OCI-LY1 (cell line): ENCODE measurements at regions not wholly inside any gene's neighbourhood (a gene's known extent, or its start where the extent isn't known, plus 50 kb on each side); places are given as distances from the start of the nearest gene placed in this dataset.

Source experiments
- H2AFZ ChIP-seq: fragments of 200-600 bp; sonication (generic), shearing (Covaris generic); 2 replicates; pipeline ENCODE4 v1.6.0; 2014; ENCODE audit warnings: antibody characterized with exemption, mild to moderate bottlenecking, low read length
- H3F3A ChIP-seq: fragments of 200-600 bp; sonication (generic), shearing (Covaris generic); 2 replicates; pipeline ENCODE4 v1.6.0; 2014; ENCODE audit warnings: mild to moderate bottlenecking, antibody characterized with exemption, low read length, moderate library complexity; ENCODE audit not compliant: insufficient read depth
- H3K27ac ChIP-seq: fragments of 200-600 bp; sonication (generic); 2 replicates; pipeline ENCODE4 v1.5.1; 2014; ENCODE audit warnings: low read length, mixed run types, mild to moderate bottlenecking, low read depth; ENCODE audit not compliant: poor library complexity, severe bottlenecking
- H3K27me3 ChIP-seq: fragments of 200-600 bp; sonication (generic); 2 replicates; pipeline ENCODE4 v1.6.0; 2014; ENCODE audit warnings: antibody characterized with exemption, mild to moderate bottlenecking, low read length, moderate library complexity; ENCODE audit not compliant: insufficient read depth
- H3K36me3 ChIP-seq: fragments of 200-600 bp; sonication (generic); 2 replicates; pipeline ENCODE4 v1.6.1; 2014; ENCODE audit warnings: mild to moderate bottlenecking, antibody characterized with exemption, low read length, moderate library complexity, mixed read lengths; ENCODE audit not compliant: insufficient read depth
- H3K4me1 ChIP-seq: fragments of 200-600 bp; sonication (generic); 2 replicates; pipeline ENCODE4 v1.5.1; 2014; ENCODE audit warnings: mild to moderate bottlenecking, low read length, moderate library complexity; ENCODE audit not compliant: insufficient read depth, severe bottlenecking
- H3K4me2 ChIP-seq: fragments of 200-600 bp; sonication (generic), shearing (Covaris generic); 2 replicates; pipeline ENCODE4 v1.6.1; 2014; ENCODE audit warnings: low read length
- H3K4me3 ChIP-seq: fragments of 200-600 bp; sonication (generic); 2 replicates; pipeline ENCODE4 v1.5.1; 2014; ENCODE audit warnings: low read length, low read depth, mild to moderate bottlenecking, mixed read lengths; ENCODE audit not compliant: poor library complexity, severe bottlenecking
- H3K79me2 ChIP-seq: fragments of 200-600 bp; shearing (Covaris generic); 2 replicates; pipeline ENCODE4 v1.6.1; 2016; ENCODE audit warnings: mixed run types, low read length, mixed read lengths; ENCODE audit not compliant: insufficient read depth
- H3K9ac ChIP-seq: fragments of 200-600 bp; sonication (generic), shearing (Covaris generic); 2 replicates; pipeline ENCODE4 v1.6.1; 2014; ENCODE audit warnings: mild to moderate bottlenecking, low read length, mixed read lengths
- H3K9me2 ChIP-seq: fragments of 200-600 bp; sonication (generic), shearing (Covaris generic); 2 replicates; pipeline ENCODE4 v1.6.1; 2014; ENCODE audit warnings: low read depth, mild to moderate bottlenecking, low read length, mixed read lengths
- H3K9me3 ChIP-seq: fragments of 200-600 bp; shearing (Covaris generic); 2 replicates; pipeline ENCODE4 v1.6.1; 2014; ENCODE audit warnings: low read length, mixed read lengths
- H4K20me1 ChIP-seq: fragments of 200-600 bp; sonication (generic), shearing (Covaris generic); 2 replicates; pipeline ENCODE4 v1.6.0; 2016; ENCODE audit warnings: mild to moderate bottlenecking, low read length; ENCODE audit not compliant: insufficient read depth
- EZH2 ChIP-seq: fragments of 200-600 bp; sonication (generic), shearing (Covaris generic); IDR thresholded peaks from 2 replicates; pipeline ENCODE4 v1.8.0; 2017; ENCODE audit warnings: borderline replicate concordance, mixed run types, mild to moderate bottlenecking, antibody characterized with exemption, low read length, moderate library complexity, mixed read lengths
- TF ChIP-seq, protein P1 (sequence below): fragments of 200-600 bp; sonication (generic), shearing (Covaris generic); IDR thresholded peaks from 2 replicates; pipeline ENCODE4 v1.5.1; 2017; ENCODE audit warnings: mild to moderate bottlenecking, antibody characterized with exemption, low read length, moderate library complexity, mixed read lengths

DNA sequence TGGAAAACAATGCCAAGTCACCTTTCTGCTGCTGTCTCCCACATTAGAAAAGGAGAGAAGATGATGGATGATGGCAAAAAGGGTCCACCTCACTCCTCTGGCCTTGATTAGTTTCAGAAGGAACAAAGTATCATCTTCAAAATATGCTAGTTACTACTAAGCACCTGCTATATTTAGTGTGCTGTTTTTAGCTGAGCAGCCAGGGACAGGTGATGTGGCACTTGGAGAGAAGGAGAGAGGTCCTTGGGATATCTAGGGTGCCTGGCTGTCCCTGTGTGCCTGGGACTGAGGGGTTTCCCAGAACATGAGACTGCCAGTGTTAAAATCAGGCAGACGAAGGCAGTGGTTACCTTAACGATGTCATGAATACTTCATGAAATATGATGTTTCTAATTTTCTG is 235.5 kb upstream of the NT5C1B start:
- Histone ChIP-seq H3K9me2 (no peaks in the 10 kb centered on the region), H3K27me3 (no peaks in the 10 kb centered on the region), H3K9me3 (no peaks in the 10 kb centered on the region), H3K4me3 (no peak overlapping the region), H3K4me1 (no peaks in the 10 kb centered on the region), H3K27ac (no peak overlapping the region), H3K36me3 (no peaks in the 10 kb centered on the region), H3K79me2 (no peaks in the 10 kb centered on the region), H3K4me2 (no peak overlapping the region), H3K9ac (no peak overlapping the region), H3F3A (no peaks in the 10 kb centered on the region), H2AFZ (no peak overlapping the region), H4K20me1 (no peaks in the 10 kb centered on the region)
- TF ChIP-seq EZH2 = no peak
- TF ChIP-seq, protein P1, sequence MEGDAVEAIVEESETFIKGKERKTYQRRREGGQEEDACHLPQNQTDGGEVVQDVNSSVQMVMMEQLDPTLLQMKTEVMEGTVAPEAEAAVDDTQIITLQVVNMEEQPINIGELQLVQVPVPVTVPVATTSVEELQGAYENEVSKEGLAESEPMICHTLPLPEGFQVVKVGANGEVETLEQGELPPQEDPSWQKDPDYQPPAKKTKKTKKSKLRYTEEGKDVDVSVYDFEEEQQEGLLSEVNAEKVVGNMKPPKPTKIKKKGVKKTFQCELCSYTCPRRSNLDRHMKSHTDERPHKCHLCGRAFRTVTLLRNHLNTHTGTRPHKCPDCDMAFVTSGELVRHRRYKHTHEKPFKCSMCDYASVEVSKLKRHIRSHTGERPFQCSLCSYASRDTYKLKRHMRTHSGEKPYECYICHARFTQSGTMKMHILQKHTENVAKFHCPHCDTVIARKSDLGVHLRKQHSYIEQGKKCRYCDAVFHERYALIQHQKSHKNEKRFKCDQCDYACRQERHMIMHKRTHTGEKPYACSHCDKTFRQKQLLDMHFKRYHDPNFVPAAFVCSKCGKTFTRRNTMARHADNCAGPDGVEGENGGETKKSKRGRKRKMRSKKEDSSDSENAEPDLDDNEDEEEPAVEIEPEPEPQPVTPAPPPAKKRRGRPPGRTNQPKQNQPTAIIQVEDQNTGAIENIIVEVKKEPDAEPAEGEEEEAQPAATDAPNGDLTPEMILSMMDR = no peak

DNA sequence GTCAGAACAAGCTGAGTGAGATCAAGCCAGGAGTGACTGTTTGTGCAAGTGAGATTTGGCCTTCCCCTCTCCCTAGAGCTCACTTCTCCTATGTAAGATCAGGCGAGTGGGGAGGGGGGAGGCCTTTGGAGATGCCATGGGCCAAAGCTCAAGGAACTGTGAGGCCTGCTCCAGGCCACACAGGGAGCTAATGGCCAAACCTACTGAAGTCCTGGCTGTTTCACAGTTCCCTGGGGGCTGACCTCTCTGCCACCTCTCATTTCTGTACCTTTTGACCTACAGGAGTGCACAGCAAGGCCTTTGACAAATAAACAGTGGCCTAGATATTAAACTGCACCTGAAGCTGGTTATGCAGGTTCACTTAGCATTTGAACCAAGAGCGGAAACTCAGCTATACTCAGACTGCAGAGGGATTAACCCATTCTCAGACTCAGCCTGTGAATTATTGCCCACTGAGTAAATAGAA is 235.0 kb upstream of the NT5C1B start:
- Histone ChIP-seq H3K27me3 (no peaks in the 10 kb centered on the region), H3K9ac (no peak overlapping the region), H3K4me1 (no peaks in the 10 kb centered on the region), H3K9me3 (no peaks in the 10 kb centered on the region), H3K79me2 (no peaks in the 10 kb centered on the region), H3K4me3 (no peak overlapping the region), H3K36me3 (no peaks in the 10 kb centered on the region), H4K20me1 (no peaks in the 10 kb centered on the region), H3K4me2 (no peak overlapping the region), H3K27ac (no peak overlapping the region), H3F3A (no peaks in the 10 kb centered on the region), H2AFZ (no peak overlapping the region), H3K9me2 (no peaks in the 10 kb centered on the region)
- TF ChIP-seq, protein P1 = no peak
- no peak for TF ChIP-seq EZH2

DNA sequence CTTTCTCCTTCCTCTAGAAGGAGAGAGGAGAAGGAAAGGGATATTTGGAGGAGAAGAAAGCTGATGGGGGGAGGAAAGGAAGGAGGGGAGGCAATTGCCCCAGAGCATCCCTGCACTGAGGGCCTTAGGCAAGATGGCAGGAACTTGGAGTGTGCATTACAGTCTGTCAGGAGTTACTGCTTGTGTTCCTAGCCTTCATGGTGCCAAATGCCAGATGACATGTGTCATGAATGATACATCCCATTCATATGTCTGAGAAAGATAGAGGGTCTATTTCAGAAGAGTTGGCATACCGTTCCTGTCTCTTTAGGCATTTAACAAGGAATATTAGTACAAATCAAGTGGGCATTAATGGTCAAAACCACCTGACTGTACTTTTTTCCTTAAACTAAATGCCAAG is 232.1 kb upstream of the NT5C1B start:
- Histone ChIP-seq H3K4me2 (no peak overlapping the region), H3K4me3 (no peak overlapping the region), H3K79me2 (no peaks in the 10 kb centered on the region), H2AFZ (no peak overlapping the region), H3K4me1 (no peaks in the 10 kb centered on the region), H3K27ac (no peak overlapping the region), H3K36me3 (no peaks in the 10 kb centered on the region), H3K9me3 (no peaks in the 10 kb centered on the region), H4K20me1 (no peaks in the 10 kb centered on the region), H3K9me2 (no peaks in the 10 kb centered on the region), H3K27me3 (no peaks in the 10 kb centered on the region), H3F3A (no peaks in the 10 kb centered on the region), H3K9ac (no peak overlapping the region)
- TF ChIP-seq, protein P1 = no peak
